ENCODE measurements at regions not wholly inside any gene's neighbourhood (a gene's known extent, or its start where the extent isn't known, plus 50 kb on each side); places are given as distances from the start of the nearest gene placed in this dataset.

DNA sequence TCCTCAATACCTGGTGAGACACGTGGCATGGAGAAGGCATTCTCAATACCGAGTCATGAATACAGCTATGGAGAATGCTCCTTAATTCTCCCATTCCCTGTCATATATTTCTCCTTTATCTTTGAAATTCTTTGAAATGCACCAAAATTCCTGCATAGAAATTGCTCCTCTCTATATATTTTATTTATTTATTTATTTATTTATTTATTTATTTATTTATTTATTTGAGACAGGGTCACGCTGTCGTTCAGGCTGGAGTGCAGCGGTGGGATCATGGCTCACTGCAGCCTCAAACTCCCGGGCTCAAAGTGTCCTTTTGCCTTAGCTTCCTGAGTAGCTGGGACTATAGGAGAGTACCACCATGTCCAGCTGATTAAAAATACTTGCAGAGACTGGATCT is 190.3 kb upstream of the MAF start:
- DNase-seq (ENCODE audit: low spot score) = no peak

DNA sequence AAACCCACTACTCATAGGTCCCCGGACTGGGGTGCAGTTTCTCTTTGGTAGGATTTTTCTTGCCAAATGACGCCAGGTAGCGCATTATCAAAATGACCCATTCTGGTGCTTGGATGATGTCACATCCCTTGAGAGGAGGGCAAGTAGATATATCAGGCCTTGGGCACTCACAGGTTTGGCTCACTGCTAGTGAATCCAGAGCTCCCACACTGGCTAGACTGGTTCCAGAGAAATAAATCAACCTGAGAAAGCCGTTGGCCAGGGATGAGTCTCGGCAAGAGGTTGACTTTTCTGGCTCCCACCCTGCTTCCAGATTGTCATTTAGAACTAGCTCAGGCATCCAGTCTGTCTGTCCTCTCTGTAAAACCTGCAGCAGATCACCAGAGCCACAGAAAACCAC is 188.4 kb upstream of the MAF start:
- no peak for DNase-seq (ENCODE audit: low spot score)

DNA sequence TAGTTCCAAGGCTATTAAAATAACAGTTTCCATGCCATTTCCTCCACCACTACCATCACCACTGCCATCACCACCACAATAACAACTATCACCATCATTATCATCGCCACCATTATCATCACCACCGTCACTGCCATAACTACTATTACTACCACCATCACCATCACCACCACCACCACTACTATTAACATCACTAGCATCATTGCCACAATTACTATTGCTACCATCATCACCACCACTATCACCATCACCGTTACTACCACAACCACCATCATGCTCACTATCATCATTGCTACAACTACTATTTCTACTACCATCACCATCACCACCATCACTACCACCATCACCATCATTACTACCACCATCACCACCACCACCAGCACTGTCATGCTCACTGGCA is 185.9 kb upstream of the MAF start:
- no peak for DNase-seq (ENCODE audit: low spot score)

DNA sequence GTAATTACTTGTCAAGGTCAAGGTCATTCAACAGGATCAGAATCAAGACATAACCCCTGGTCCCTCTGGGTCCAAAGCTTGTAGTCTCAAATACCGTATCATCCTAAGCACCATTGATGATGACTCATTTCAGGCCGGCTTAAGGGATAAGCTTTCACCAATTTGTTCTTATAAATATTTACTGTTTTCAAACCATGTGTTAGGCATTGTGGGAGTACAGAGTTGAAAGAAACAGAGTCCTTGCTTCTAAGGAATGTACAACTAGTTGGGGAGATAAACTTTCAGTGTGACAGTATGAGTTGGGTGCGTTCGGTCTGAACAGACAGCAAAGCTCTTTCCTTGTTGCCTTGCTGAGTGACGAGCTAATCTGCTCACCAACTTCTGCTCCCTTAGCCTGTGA is 183.5 kb upstream of the MAF start:
- no peak for DNase-seq (ENCODE audit: low spot score)

DNA sequence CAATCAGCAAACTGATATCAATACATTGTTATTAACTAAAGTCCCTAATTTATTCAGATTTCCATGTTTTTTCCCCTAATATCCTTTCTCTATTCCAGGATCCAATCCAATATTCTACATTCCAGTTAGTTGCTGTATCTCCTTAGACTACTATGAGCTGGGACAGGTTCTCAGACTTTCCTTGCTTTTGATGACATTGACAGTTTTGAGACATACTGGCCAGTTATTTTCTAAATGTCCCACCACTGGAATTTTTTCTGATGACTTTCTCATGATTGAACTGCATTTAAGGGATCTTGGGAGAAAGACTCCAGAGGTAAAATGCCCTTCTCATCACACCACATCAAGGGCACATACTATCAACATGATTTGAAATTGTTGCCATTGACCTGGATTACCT is 177.1 kb upstream of the MAF start:
- DNase-seq (ENCODE audit: low spot score) = no peak

DNA sequence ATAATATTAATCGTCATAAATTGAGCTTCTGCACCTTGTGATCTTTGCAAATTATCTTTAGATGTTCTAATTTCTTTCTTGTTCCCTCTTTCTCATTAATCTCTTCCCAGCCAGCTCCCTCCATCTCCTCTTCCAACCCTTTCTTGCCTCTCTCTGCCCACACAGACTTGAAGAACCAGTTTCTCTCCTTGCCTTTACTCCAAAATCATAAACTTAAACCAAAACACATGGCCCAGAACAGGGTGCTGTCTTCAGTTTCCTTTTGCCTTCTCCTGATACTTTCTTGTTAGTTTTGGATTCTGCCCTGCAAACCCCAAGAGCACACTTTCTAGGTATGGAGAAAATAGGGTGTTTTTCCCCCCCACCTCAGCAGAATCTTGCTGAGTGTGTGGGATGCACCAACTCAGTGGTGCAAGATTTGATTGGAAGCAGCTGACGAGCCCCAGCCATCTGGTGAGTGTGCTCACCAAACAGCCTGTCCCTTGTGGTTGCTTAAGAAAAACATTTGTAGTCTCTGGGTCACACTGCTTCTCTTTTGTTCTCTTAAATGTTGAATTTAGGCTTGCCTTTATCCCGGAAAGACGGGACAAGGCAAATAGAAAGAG is 175.8 kb upstream of the MAF start:
- no peak for DNase-seq (ENCODE audit: low spot score)

DNA sequence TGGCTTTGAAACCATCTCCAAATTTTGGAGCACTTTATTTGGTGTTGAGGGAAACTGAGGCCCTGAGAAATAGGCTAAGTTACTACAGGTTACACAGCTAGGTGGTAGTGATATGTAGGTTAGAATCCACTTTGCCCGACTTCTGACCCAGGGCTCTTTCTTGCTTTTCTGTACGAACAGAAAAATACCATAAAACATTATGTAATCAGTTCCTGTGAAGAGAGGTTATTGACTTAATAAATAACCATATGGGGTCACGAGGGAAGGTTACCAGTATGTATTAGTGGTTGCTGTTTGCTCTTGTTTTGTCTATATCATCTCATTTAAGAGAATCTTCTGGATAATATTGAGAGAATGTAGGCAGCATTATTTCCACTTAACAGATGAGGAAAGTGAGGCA is 172.2 kb upstream of the MAF start:
- no peak for DNase-seq (ENCODE audit: low spot score)

DNA sequence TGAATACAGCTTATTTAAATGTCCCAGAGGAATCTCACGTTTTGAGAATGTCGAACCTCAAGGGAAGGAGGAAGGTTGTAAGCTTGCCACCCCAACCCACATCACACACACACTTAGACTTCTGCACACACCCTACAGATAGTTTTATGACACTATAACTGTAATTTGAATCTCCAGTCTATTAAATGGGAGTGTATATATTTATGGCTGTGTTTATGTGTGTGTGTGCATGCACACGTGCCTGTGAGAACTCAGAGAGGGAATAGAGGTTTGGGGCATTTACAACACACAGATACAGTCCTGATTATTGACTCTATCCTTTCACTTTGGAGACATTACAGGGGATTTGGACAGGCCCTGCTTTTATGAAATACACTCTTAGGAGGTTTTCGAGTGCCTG is 171.5 kb upstream of the MAF start:
- DNase-seq (ENCODE audit: low spot score) = no peak

DNA sequence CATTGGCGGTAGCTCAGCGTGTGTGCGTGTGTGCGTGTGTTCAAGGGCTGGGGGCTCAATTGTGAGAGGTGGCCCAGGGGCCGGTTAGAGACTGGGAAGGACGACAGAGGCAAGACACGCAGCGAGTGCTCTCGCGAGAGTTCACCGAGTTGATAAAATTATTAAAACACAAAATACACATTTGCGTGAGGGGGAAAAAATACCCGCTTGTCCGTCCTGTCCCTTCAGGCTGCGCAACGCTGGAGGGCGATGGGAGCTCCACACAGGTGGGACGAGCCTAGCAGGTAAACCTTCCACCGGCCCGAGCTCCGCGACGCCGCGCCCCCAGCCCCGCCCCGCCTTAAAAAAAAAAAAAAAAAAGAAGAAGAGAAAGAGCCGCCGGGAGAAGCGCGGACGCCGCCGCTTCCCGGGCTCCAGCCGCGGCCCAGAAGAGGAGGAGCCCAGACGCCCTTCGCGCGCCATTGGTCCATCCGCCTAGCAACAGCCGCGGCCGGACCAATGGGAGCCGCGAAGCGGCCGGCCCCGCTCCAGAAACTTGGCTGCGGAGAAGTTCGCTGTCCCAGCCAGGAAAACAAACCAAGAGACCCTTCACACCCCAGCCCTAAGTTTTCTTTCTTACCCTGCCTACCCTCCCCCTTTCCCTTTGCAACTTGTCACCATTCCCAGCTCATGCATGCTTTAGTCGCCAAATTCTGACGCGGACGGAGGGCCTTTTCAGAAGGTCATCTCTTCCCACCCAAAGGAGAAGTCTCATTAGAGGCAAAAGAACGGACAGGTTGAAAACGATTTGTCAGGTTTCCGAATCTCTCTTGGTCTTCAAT is 169.9 kb upstream of the MAF start:
- DNase-seq (ENCODE audit: low spot score) = peak; percentile 89

DNA sequence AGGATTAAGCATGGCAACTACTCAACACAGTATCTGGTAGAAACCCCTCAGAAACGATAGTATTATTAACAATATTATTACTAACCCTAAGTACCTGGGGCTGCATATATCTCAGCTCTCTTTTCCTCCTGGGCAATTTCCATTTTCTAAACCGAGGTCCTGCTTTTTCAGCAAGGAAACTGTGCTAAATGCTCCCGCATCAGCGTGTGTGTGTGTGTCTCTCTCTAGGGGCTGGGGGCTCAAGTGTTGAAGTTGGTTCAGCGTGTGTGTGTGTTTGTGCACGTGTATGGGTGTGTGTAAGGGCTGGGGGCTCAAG is 169.3 kb upstream of the MAF start:
- no peak for DNase-seq (ENCODE audit: low spot score)

DNA sequence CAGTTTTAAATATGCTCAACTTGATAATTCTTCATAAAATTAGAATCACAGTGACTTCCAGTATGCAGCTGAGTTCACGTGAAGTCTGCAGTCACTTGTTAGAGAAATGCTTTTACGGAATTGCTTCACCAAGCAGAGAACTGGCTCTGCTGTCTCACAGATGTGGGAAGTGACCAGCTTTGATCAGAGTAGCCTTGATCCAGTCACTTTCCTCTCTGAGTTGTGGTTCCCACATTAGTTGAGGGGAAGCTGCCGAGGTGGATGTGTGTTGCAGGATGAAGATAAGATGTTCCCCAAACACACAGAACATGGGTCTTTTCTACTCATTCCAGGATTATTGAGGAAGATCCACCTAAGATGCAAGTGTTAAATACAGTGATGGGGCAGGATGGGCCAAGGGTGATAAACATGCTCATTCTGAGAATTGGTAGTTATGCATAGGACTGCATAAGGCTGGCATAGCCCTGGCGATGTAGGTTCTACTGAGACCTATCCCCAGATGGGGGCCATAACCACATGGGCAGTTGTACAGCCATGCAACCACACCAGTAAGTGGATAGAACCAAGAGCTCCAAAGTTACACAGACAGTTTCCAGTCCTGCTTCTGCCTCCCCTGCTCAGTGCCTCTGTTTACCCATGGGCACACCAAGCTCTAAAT is 168.9 kb upstream of the MAF start:
- no peak for DNase-seq (ENCODE audit: low spot score)

DNA sequence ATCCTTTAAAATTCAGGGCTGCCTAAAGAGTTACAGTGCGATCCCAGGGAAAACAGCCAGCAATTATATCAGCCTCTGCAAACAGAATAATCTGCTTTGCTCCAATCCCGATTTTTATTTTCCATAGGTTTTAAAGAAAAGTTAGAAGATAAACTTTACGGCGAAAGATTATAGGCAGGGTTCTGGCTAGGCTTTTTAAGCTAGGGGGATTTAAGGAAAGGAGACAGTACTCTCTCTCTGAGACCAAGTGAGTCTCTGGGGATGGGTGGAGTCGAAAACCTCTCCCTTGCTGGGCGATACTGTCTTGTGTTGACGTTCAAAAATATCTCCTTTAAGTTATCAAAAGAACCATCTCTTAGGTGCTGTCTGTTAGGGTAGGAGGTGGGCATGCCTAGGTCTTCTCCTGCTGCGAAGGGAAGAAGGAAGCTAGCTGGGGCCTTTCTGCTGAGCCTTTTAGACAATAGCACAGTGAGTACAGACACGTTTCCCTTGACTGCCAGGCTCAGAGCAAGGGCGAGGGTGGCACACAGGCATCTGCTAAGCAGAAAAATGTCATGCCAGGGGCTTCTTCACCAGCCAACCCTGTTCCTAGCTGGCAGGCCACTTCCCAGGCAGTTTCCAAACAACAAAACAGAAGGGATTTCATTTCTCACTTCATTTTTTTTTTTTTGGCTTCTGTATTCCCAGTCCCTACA is 167.9 kb upstream of the MAF start:
- DNase-seq (ENCODE audit: low spot score) = no peak

DNA sequence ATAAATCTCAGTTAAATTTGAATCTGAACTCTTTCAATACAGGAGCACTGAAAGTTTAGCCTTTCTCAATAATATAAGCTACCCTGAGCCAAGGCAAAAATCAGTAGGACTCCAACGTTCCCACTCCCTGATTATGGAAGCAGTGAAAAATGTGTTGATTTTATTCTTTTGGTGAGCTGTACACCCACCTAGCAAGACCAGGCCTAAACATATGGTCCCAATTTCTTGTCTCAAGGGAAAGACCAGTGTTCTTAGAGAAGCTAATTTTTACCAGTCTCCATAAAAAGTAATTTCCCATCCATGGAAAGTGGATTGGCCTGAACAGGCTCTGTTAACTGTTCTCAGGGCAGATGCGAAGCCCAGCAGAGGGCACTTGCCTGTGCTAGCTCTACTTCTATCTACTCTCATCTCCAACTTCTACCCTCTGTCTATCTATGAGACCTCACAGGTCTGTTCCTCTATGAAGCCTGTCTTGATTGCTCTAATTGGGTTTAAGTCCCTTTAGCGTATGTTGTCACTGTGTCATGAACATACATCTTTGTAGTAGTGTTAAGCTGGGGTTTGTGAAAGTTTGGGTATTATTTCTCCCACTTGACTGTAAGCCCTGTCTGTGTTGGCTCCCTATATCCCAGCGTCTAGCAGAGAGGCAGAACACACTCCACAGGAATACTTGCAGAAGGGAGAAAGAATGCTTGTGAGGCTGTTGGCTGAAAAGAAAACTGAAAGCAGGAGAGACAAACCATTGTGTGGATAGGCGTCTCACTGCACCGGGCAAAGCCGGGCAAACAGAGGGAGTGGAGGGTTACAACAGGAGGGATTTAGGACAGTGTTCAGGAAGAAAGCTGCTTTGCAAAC is 167.1 kb upstream of the MAF start:
- DNase-seq (ENCODE audit: low spot score) = no peak

DNA sequence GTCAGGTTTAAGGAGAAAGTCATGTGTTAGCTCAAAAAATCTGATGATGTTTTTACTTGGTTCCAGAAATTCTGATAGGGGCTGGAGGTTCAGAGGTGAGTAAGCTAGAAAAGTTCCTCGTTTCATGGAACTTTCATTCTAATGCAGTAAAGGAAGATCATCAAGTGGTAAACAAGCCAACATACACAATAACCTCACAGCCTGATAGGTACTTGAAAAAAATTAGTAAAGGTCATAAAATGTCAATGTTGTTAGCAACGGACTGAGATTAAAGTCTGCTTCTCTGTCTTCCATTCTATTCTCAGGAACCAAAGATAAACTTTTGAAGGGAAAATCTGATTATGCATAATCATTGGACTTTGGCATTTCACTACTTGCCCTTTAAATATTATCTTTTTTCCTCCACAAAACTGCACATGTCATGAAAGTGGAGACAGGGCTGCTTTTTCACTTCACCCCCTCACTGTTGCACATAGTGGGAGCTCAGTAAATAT is 165.4 kb upstream of the MAF start:
- DNase-seq (ENCODE audit: low spot score) = no peak

DNA sequence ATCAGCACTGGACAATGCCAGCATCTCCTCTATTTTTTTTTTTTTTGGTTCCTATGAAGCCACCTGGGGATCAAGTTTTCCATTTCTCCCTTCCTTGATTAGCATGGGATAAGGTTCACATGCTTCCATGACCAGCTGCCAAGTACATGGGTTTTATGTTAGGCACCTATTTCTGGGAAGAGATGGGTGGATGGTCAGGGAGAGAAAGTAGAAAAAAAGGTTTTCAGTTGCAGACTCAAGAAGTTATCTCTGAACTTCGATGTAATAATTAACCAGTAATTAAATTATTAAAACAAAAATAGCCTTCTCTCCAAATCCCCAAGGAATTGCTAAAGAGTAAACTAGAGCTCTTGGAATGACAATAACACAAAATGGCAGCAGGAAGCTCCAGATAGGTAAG is 164.9 kb upstream of the MAF start:
- no peak for DNase-seq (ENCODE audit: low spot score)

DNA sequence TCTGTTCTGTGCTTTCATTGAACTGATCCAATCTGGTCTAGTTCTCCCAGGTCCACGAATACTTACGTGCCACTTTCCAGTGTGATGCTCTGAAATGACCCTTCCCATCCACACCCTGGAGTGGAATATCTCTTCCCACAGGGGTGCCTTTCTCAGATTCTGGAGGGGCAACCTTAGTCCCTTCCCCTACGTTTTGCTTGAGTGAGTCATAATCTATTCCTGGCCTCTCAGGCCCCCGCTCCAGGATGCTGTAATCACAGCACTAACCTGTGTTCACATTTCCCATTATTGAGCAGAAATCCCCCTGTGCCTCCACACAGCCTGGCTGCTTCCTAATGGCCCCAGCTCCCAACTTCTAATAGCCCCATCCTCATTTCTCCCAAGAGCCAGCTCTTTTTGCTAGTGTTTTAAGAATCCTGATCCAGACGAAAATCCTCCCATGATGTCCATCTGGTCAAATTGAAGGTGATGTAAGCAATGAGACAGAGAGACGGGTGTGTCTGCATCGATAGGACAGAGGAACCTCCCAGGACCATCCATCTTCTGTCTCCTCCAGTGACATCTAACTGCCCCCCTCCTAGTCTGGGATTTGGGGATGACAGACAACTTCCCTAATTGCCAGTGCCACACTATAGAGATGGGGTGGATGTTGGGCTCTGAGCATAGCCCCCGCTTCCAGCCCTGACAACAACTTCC is 164.0 kb upstream of the MAF start:
- DNase-seq (ENCODE audit: low spot score) = no peak

DNA sequence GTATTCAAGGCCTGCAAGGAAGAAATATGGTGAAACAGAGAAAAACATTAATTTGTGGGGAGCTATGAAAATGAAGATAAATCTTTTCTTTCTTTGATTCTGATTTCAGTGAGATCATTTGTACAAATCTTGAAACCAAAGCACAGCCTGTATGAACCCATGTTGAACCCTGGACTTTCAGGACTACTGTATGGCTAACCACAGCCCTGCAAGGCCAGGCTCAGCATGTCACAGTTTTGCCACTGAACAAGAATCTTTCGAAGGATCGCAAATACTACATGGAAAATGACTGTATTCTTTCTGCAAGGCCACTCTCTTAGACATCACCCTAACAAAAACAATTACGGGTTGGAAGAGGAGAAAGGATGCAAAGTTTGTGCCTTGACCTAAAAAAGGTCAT is 161.7 kb upstream of the MAF start:
- DNase-seq (ENCODE audit: low spot score) = no peak

DNA sequence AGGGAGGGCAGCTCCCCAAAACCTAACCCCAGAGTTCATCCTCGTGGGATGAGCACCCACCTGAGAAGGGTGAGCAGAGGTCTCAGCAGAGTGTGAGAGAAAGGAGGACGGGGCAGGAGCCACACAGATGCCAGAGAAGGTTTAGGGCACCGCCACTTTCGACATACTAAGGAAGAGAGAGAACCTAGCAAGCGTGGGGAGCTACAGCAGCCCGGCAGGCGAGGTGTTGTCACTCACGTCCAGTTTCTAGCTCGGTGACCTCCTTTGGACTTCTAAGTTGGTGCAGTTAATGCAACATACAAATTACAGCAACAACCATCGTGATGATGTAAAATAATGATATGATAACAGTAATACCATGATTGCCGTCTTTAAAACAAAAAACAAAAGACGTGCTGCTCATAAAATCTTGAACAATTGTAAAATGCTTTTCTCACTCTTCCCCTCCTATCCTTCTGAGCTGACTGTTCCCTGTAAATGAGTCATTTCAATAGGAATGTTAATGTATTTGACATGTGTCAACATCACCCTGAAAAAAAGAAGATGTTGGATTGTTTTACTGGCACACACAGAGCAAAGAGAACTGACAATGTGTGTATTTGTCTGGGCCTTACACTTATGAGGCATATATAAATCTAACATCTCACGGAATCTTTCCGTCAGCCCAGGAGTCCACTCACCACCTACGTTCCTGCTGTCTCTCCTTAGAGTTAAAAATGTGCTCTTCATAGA is 158.2 kb upstream of the MAF start:
- no peak for DNase-seq (ENCODE audit: low spot score)

DNA sequence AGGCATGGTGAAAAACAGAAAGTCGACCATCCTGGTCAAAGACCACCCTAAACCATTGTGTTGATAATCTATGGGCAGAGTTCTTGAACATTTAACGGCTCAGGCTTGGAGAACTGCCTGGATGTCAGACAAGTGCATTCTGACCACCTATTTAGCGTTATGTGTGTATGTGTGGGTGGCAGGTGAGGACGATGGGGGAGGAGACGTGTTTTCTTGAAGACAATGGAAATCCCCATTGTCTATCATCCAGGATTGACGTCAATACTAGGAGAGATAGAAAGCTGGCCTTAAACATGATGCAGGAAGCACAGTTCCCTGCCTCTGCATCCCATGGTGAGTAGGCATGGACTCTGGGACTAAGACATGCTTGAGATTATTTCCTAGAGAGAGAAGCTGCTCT is 157.4 kb upstream of the MAF start:
- DNase-seq (ENCODE audit: low spot score) = no peak

DNA sequence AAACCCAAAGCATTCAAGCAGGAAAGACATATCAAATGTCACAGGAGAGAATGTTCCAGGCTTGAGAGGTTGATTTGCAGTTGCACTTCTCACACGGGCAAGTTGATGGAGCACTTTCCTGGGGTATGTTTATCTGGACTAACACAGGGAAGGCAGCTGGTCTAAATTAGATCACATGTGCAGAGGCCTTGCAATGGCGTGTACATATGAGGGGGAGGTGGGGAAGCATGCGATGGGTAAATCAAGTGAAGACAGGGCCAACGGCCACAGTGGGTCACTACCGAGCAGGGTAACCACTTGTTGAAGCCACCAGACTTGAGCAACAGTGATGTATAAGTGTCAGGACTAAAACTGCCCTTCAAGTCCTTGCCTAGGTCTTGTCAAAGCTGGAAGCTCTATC is 156.6 kb upstream of the MAF start:
- no peak for DNase-seq (ENCODE audit: low spot score)

DNA sequence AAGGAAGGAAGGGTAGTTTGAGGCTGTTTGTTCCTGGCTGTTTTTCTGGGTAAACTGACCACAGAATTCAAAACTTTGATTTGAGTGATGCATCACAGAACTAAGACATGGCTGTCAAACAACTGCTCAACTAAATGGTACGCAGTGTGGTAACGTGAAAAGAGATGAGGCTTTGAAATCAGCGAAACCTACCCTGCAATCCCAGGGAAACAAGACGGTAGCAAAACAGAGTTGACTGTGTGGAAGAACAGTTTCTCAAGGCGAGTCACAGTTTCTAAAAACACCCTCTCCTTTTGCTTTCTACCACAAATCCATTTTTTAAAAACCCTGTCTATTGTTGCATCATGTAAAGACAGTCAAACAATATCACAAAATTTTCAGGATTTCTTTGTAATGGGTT is 156.0 kb upstream of the MAF start:
- no peak for DNase-seq (ENCODE audit: low spot score)

All from D341Med (cell line).